Trophoblast cell (in vitro differentiated cells and primary cell): ENCODE measurements at regions not wholly inside any gene's neighbourhood (a gene's known extent, or its start where the extent isn't known, plus 50 kb on each side); places are given as distances from the start of the nearest gene placed in this dataset.

Source experiments
- DNase-seq, 2 donors: peaks; one replicate each; pipeline ENCODE4 v3.0.0-alpha.2; 2016
- H2AFZ ChIP-seq: 2 replicates; pipeline ENCODE4 v1.6.1; 2013; ENCODE audit warnings: low read length, moderate library complexity, mild to moderate bottlenecking; ENCODE audit not compliant: insufficient read depth, poor library complexity
- H2AK5ac ChIP-seq: 2 replicates; pipeline ENCODE4 v1.6.1; 2013; ENCODE audit warnings: mild to moderate bottlenecking, low read length
- H2BK120ac ChIP-seq: 2 replicates; pipeline ENCODE4 v1.6.1; 2013; ENCODE audit warnings: low read length, mild to moderate bottlenecking, moderate library complexity; ENCODE audit not compliant: insufficient read depth, poor library complexity
- H2BK12ac ChIP-seq: 2 replicates; pipeline ENCODE4 v1.6.1; 2013; ENCODE audit warnings: mild to moderate bottlenecking, low read length, moderate library complexity
- H2BK5ac ChIP-seq: 2 replicates; pipeline ENCODE4 v1.6.1; 2013; ENCODE audit warnings: low read length, low read depth, moderate library complexity, mild to moderate bottlenecking; ENCODE audit not compliant: poor library complexity
- H3K14ac ChIP-seq: 2 replicates; pipeline ENCODE4 v1.6.1; 2013; ENCODE audit warnings: mild to moderate bottlenecking, low read length
- H3K18ac ChIP-seq: 2 replicates; pipeline ENCODE4 v1.6.1; 2013; ENCODE audit warnings: mild to moderate bottlenecking, low read length
- H3K23ac ChIP-seq: 2 replicates; pipeline ENCODE4 v1.6.1; 2013; ENCODE audit warnings: low read length
- H3K27ac ChIP-seq: 2 replicates; pipeline ENCODE4 v1.5.1; 2013; ENCODE audit warnings: low read depth, mild to moderate bottlenecking, inconsistent platforms, low read length, moderate library complexity
- H3K27me3 ChIP-seq: 2 replicates; pipeline ENCODE4 v1.6.1; 2013; ENCODE audit warnings: inconsistent platforms, mild to moderate bottlenecking, low read length, moderate library complexity; ENCODE audit not compliant: insufficient read depth
- H3K36me3 ChIP-seq, 2 experiments: 1 replicate in 1 of 2; 2 replicates in 1 of 2; pipeline ENCODE4 v1.6.1; 2013; ENCODE audit warnings: low read length in 2 of 2, mild to moderate bottlenecking in 2 of 2, moderate library complexity in 1 of 2; ENCODE audit not compliant: insufficient read depth in 2 of 2, control insufficient read depth in 1 of 2
- H3K4ac ChIP-seq: 2 replicates; pipeline ENCODE4 v1.6.1; 2013; ENCODE audit warnings: low read depth, mild to moderate bottlenecking, low read length, moderate library complexity
- H3K4me1 ChIP-seq, 2 experiments: 1 replicate in 1 of 2; 2 replicates in 1 of 2; pipeline ENCODE4 v1.6.1; 2013; ENCODE audit warnings: low read length in 2 of 2, mild to moderate bottlenecking in 2 of 2, moderate library complexity in 1 of 2; ENCODE audit not compliant: insufficient read depth in 2 of 2, control insufficient read depth in 1 of 2
- H3K4me2 ChIP-seq: 2 replicates; pipeline ENCODE4 v1.6.1; 2013; ENCODE audit warnings: inconsistent platforms, mild to moderate bottlenecking, low read length, moderate library complexity
- H3K4me3 ChIP-seq: 2 replicates; pipeline ENCODE4 v1.5.1; 2013; ENCODE audit warnings: mild to moderate bottlenecking, low read depth, low read length, inconsistent platforms
- H3K79me1 ChIP-seq: one replicate; pipeline ENCODE4 v1.6.1; 2013; ENCODE audit warnings: low read length
- H3K79me2 ChIP-seq: 2 replicates; pipeline ENCODE4 v1.6.1; 2013; ENCODE audit warnings: low read length, mild to moderate bottlenecking; ENCODE audit not compliant: control insufficient read depth, insufficient read depth, poor library complexity
- H3K9ac ChIP-seq: 2 replicates; pipeline ENCODE4 v1.6.1; 2013; ENCODE audit warnings: mild to moderate bottlenecking, low read length
- H3K9me3 ChIP-seq: 2 replicates; pipeline ENCODE4 v1.6.1; 2013; ENCODE audit warnings: low read depth, mild to moderate bottlenecking, control low read depth, inconsistent platforms, low read length; ENCODE audit not compliant: insufficient read depth
- H4K12ac ChIP-seq: 2 replicates; pipeline ENCODE4 v1.6.1; 2013; ENCODE audit warnings: low read depth, mild to moderate bottlenecking, low read length, moderate library complexity
- H4K8ac ChIP-seq: 2 replicates; pipeline ENCODE4 v1.6.1; 2013; ENCODE audit warnings: low read depth, mild to moderate bottlenecking, low read length, moderate library complexity
- H4K91ac ChIP-seq: one replicate; pipeline ENCODE4 v1.6.1; 2013; ENCODE audit warnings: low read depth, mild to moderate bottlenecking, low read length, moderate library complexity
- WGBS: extraction: QIAGEN DNeasy Blood & Tissue Kit; methylation state at CpG from one replicate; pipeline ENCODE4 v1.1.7; 2013; ENCODE audit warnings: missing lambda C conversion rate; ENCODE audit not compliant: insufficient read length, insufficient coverage; ENCODE audit errors: extremely low coverage; 5-methylcytosine and 5-hydroxymethylcytosine counted together

- H3K79me1 ChIP-seq: no peaks in the 10 kb centered on the region
- no CpG with 5 or more reads among the region's 3 CpGs for WGBS
- no peak overlapping the region for H3K4ac ChIP-seq
- H2AFZ ChIP-seq: no peak overlapping the region
- no peak overlapping the region for H3K23ac ChIP-seq
- no peaks in the 10 kb centered on the region for H3K4me1 ChIP-seq
- H2BK120ac ChIP-seq: no peak overlapping the region
- no peak overlapping the region for H3K27ac ChIP-seq
- peak overlapping the region; percentile 15 for H2BK12ac ChIP-seq
- no peaks in the 10 kb centered on the region for H3K27me3 ChIP-seq
- no peak overlapping the region for H4K91ac ChIP-seq
- H4K12ac ChIP-seq: no peak overlapping the region
- no peaks in the 10 kb centered on the region for H3K79me2 ChIP-seq
- no peak overlapping the region for H3K9ac ChIP-seq
- H3K14ac ChIP-seq: no peak overlapping the region
- no peak overlapping the region for H3K4me3 ChIP-seq
- no peak overlapping the region for H2BK5ac ChIP-seq
- no peaks in the 10 kb centered on the region for H3K36me3 ChIP-seq
- no peak overlapping the region for H4K8ac ChIP-seq
- H3K4me2 ChIP-seq: no peak overlapping the region
- H3K9me3 ChIP-seq: no peaks in the 10 kb centered on the region
- DNase-seq: no peak
- no peak overlapping the region for H2AK5ac ChIP-seq
- no peak overlapping the region for H3K18ac ChIP-seq
These were observed 82.9 kb downstream of the ELOVL4 start for GRCh38 chr6:79864421-79864820.

GRCh38 chr6:79864001-79864400 lies 83.4 kb downstream of the ELOVL4 start:
- Histone ChIP-seq H3K23ac (no peak overlapping the region), H4K91ac (no peak overlapping the region), H3K27me3 (no peaks in the 10 kb centered on the region), H4K8ac (no peak overlapping the region), H3K4ac (no peak overlapping the region), H2AFZ (no peak overlapping the region), H2AK5ac (no peak overlapping the region), H3K36me3 (no peaks in the 10 kb centered on the region), H2BK12ac (no peak overlapping the region), H3K14ac (no peak overlapping the region), H3K9ac (no peak overlapping the region), H3K79me1 (no peaks in the 10 kb centered on the region), H3K4me1 (no peaks in the 10 kb centered on the region), H2BK120ac (no peak overlapping the region), H3K4me2 (no peak overlapping the region), H3K9me3 (no peaks in the 10 kb centered on the region), H3K79me2 (no peaks in the 10 kb centered on the region), H4K12ac (no peak overlapping the region), H3K27ac (no peak overlapping the region), H3K4me3 (no peak overlapping the region), H3K18ac (no peak overlapping the region), H2BK5ac (no peak overlapping the region)
- WGBS: no CpG with 5 or more reads among the region's 1 CpG
- no peak for DNase-seq

- no peak for DNase-seq
- Histone ChIP-seq H3K4me2 (no peak overlapping the region), H2BK12ac (no peak overlapping the region), H4K8ac (no peak overlapping the region), H3K27ac (no peak overlapping the region), H2AK5ac (no peak overlapping the region), H3K79me2 (no peaks in the 10 kb centered on the region), H3K9ac (no peak overlapping the region), H4K91ac (no peak overlapping the region), H3K36me3 (no peaks in the 10 kb centered on the region), H3K14ac (no peak overlapping the region), H3K27me3 (no peaks in the 10 kb centered on the region), H3K79me1 (no peaks in the 10 kb centered on the region), H4K12ac (no peak overlapping the region), H2BK5ac (no peak overlapping the region), H2BK120ac (no peak overlapping the region), H3K4ac (no peak overlapping the region), H2AFZ (no peak overlapping the region), H3K9me3 (no peaks in the 10 kb centered on the region), H3K18ac (no peak overlapping the region), H3K4me3 (no peak overlapping the region), H3K23ac (no peak overlapping the region), H3K4me1 (no peaks in the 10 kb centered on the region)
- WGBS: no CpG with 5 or more reads among the region's 1 CpG
These were observed 83.8 kb downstream of the ELOVL4 start for GRCh38 chr6:79863566-79863965.

- Histone ChIP-seq H3K79me2 (no peaks in the 10 kb centered on the region), H2AFZ (no peak overlapping the region), H3K79me1 (no peaks in the 10 kb centered on the region), H2AK5ac (no peak overlapping the region), H3K4ac (no peak overlapping the region), H3K4me3 (no peak overlapping the region), H2BK12ac (no peak overlapping the region), H3K18ac (no peak overlapping the region), H3K4me1 (no peaks in the 10 kb centered on the region), H3K4me2 (no peak overlapping the region), H3K27me3 (no peaks in the 10 kb centered on the region), H2BK120ac (no peak overlapping the region), H4K8ac (no peak overlapping the region), H4K12ac (no peak overlapping the region), H3K27ac (no peak overlapping the region), H2BK5ac (no peak overlapping the region), H3K23ac (peak overlapping the region; percentile 53), H3K9me3 (no peaks in the 10 kb centered on the region), H3K14ac (no peak overlapping the region), H3K36me3 (no peaks in the 10 kb centered on the region), H4K91ac (no peak overlapping the region), H3K9ac (no peak overlapping the region)
- no peak for DNase-seq
- WGBS: no CpG with 5 or more reads among the region's 1 CpG
These were observed 84.6 kb downstream of the ELOVL4 start for GRCh38 chr6:79862711-79863110.
